ENCODE measurements at regions not wholly inside any gene's neighbourhood (a gene's known extent, or its start where the extent isn't known, plus 50 kb on each side); places are given as distances from the start of the nearest gene placed in this dataset.

GRCh38 chr20:60883496-60883895 lies 368.6 kb upstream of the CDH4 start:
- Histone ChIP-seq H3K36me3 (ENCODE audit: control insufficient read depth, insufficient read depth, low read length) (no peaks in the 10 kb centered on the region), H3K27me3 (ENCODE audit: control insufficient read depth, insufficient read depth, low read length) (no peaks in the 10 kb centered on the region), H3K9me3 (ENCODE audit: control insufficient read depth, insufficient read depth, low read depth, low read length) (no peaks in the 10 kb centered on the region), H3K27ac (ENCODE audit: low read length) (no peak overlapping the region), H3K4me1 (ENCODE audit: control insufficient read depth, insufficient read depth, low read length) (no peaks in the 10 kb centered on the region), H3K4me3 (ENCODE audit: low read depth in 2 of 2, low read length in 2 of 2) (no peak overlapping the region)
- in situ Hi-C loops (cut with HindIII; ENCODE audit: low pct_unique_long_range_greater_than_20kb, low sequenced_read_pairs), result no loop called here
- POLR2A ChIA-PET, result no interaction called here
- TF ChIP-seq TCF7L2 (IDR thresholded peaks at IDR 0.05; ENCODE audit: low read depth, low read length) (no peak), POLR2AphosphoS5 (IDR thresholded peaks at IDR 0.05; ENCODE audit: low read depth, low read length) (no peak), SIN3A (IDR thresholded peaks at IDR 0.05; ENCODE audit: borderline replicate concordance, insufficient read depth, low read depth, low read length) (no peak), REST (IDR thresholded peaks at IDR 0.05; ENCODE audit: insufficient read depth in 1 of 2, low read depth in 2 of 2, low read length in 1 of 2) (no peak)
- TF ChIP-seq, protein P1, sequence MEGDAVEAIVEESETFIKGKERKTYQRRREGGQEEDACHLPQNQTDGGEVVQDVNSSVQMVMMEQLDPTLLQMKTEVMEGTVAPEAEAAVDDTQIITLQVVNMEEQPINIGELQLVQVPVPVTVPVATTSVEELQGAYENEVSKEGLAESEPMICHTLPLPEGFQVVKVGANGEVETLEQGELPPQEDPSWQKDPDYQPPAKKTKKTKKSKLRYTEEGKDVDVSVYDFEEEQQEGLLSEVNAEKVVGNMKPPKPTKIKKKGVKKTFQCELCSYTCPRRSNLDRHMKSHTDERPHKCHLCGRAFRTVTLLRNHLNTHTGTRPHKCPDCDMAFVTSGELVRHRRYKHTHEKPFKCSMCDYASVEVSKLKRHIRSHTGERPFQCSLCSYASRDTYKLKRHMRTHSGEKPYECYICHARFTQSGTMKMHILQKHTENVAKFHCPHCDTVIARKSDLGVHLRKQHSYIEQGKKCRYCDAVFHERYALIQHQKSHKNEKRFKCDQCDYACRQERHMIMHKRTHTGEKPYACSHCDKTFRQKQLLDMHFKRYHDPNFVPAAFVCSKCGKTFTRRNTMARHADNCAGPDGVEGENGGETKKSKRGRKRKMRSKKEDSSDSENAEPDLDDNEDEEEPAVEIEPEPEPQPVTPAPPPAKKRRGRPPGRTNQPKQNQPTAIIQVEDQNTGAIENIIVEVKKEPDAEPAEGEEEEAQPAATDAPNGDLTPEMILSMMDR (IDR thresholded peaks at IDR 0.05), result no peak
- CTCF ChIA-PET, result no interaction called here
- ATAC-seq, result no peak
- no peak for DNase-seq (ENCODE audit: low read depth, low spot score)
- BruUV-seq (replicated peaks), result no TSS peak
- intact Hi-C loops (cut with micrococcal nuclease; ENCODE audit: unreplicated experiment), result no loop called here

DNA sequence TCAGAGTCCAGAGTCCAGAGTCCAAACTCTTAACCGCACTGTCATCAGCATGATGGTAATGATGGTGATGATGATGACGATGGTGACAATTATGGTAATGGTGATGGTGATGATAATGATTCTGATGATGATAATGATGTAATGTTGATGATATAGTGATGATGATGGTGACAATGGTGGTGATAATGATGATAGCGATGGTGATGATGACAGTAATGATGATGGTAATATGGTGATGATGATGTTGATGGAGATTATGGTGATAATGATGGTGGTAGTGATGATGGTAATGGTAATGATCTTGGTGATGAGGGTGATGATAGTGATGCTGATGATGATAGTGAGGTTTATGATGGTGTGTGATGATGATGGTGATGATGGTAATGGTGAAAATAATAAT lies 367.8 kb upstream of the CDH4 start:
- H3K36me3 ChIP-seq (ENCODE audit: control insufficient read depth, insufficient read depth, low read length), result no peaks in the 10 kb centered on the region
- intact Hi-C loops (cut with micrococcal nuclease; ENCODE audit: unreplicated experiment), result no loop called here
- H3K27ac ChIP-seq (ENCODE audit: low read length), result no peak overlapping the region
- H3K4me3 ChIP-seq (ENCODE audit: low read depth in 2 of 2, low read length in 2 of 2), result no peak overlapping the region
- BruUV-seq (replicated peaks), result no TSS peak
- ChIA-PET CTCF (no interaction called here), POLR2A (no interaction called here)
- no peaks in the 10 kb centered on the region for H3K4me1 ChIP-seq (ENCODE audit: control insufficient read depth, insufficient read depth, low read length)
- TF ChIP-seq, protein P1 (IDR thresholded peaks at IDR 0.05), result no peak
- H3K9me3 ChIP-seq (ENCODE audit: control insufficient read depth, insufficient read depth, low read depth, low read length), result no peaks in the 10 kb centered on the region
- no peak for DNase-seq (ENCODE audit: low read depth, low spot score)
- in situ Hi-C loops (cut with HindIII; ENCODE audit: low pct_unique_long_range_greater_than_20kb, low sequenced_read_pairs), result no loop called here
- no peak for ATAC-seq
- no peaks in the 10 kb centered on the region for H3K27me3 ChIP-seq (ENCODE audit: control insufficient read depth, insufficient read depth, low read length)

- POLR2A ChIA-PET, result no interaction called here
- ATAC-seq (no peak), DNase-seq (ENCODE audit: low read depth, low spot score) (no peak)
- Histone ChIP-seq H3K4me3 (ENCODE audit: low read depth in 2 of 2, low read length in 2 of 2) (no peak overlapping the region), H3K36me3 (ENCODE audit: control insufficient read depth, insufficient read depth, low read length) (no peaks in the 10 kb centered on the region), H3K9me3 (ENCODE audit: control insufficient read depth, insufficient read depth, low read depth, low read length) (no peaks in the 10 kb centered on the region), H3K4me1 (ENCODE audit: control insufficient read depth, insufficient read depth, low read length) (no peaks in the 10 kb centered on the region), H3K27ac (ENCODE audit: low read length) (no peak overlapping the region), H3K27me3 (ENCODE audit: control insufficient read depth, insufficient read depth, low read length) (no peaks in the 10 kb centered on the region)
- intact Hi-C loops (cut with micrococcal nuclease; ENCODE audit: unreplicated experiment) (no loop called here), in situ Hi-C loops (cut with HindIII; ENCODE audit: low pct_unique_long_range_greater_than_20kb, low sequenced_read_pairs) (no loop called here)
- no peak for TF ChIP-seq POLR2AphosphoS5 (IDR thresholded peaks at IDR 0.05; ENCODE audit: low read depth, low read length)
- TF ChIP-seq REST (IDR thresholded peaks at IDR 0.05; ENCODE audit: insufficient read depth in 1 of 2, low read depth in 2 of 2, low read length in 1 of 2), result no peak
- TF ChIP-seq, protein P1 (IDR thresholded peaks at IDR 0.05), result no peak
- TF ChIP-seq SIN3A (IDR thresholded peaks at IDR 0.05; ENCODE audit: borderline replicate concordance, insufficient read depth, low read depth, low read length), result no peak
- no peak for TF ChIP-seq TCF7L2 (IDR thresholded peaks at IDR 0.05; ENCODE audit: low read depth, low read length)
- CTCF ChIA-PET, result no interaction called here
- no TSS peak for BruUV-seq (replicated peaks)
Observed at GRCh38 chr20:60888771-60889170, 363.3 kb upstream of the CDH4 start.

All from Panc1 (cell line).